GM21825 (cell line): ENCODE measurements at regions not wholly inside any gene's neighbourhood (a gene's known extent, or its start where the extent isn't known, plus 50 kb on each side); places are given as distances from the start of the nearest gene placed in this dataset.

Experiments used
- ATAC-seq: cut with Tn5 transposase; IDR thresholded peaks from one replicate; pipeline ENCODE4 v1.9.1; 2021; ENCODE audit warnings: mild to moderate bottlenecking, moderate library complexity; ENCODE audit not compliant: unreplicated experiment

DNA sequence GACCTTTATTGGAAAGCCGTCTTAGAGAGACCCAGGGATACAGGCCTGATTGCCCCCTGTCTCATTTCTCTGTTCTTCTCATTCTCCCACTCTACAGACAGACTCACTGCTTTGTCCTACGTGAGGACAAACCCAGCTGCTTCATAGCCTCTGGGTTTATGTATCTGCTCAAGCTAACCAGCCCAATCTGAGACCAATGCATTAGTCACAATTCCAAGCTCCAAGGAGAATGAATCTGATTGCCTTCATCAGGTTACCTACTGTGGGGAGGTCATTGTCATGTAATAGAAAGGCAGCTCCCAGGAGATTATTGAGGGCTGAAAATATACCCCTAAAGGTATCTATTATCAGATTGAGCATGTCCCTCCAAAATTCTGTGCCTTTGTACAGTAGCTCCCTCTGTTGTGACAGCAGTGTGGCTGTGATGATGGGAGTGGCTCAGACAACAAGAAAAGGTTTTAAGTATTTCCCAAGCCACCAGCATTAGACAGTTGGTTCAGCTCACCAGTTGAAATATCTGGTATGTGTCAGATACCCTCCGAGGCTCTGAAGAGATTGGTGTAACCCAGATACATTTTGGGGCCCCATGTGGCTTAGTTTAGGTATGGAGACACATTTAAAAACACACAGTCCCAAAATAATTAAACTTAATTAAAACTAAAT lies 123.1 kb upstream of the EEPD1 start:
- ATAC-seq = no peak

DNA sequence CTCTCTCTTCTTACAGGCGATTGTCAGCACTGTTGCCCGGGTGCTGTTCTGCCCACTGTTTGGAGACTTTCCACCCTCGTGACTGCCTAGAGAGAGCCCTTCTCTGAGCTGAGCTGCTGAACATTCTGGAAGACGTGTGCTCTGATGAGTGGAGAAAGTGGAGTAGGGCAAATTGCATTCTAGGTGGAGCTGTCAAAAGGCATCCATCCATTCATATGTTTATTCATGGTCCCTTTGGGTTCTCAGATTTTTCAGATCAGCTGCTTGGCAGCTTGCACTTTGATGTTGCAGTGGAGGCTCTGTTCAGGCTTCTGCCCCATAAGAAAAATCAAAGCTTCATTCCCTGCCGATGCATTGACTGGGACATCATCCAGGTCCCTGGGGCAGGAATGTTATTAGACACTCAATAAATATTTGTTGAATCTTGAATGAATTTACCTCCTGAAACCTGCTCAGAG lies 120.7 kb upstream of the EEPD1 start:
- ATAC-seq = no peak

DNA sequence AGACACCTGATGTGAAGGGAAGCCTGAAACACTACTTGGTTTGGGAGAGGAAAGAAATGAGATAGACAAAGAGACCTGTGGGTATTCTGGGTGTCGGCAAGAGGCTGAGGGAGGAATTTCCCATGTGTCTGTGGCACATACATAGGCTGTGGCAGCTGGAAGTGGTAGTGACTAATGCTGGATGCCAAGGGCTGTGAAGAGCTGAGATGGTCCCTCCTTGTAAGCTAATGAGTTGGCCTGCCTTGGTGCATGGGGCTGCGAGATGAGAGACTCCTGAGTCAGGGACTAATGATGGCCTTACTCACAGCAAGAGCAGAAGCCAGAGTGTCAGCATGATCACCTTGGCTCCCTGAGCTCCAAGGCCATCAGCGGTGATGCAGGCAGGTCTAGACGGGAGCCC lies 119.0 kb upstream of the EEPD1 start:
- no peak for ATAC-seq

DNA sequence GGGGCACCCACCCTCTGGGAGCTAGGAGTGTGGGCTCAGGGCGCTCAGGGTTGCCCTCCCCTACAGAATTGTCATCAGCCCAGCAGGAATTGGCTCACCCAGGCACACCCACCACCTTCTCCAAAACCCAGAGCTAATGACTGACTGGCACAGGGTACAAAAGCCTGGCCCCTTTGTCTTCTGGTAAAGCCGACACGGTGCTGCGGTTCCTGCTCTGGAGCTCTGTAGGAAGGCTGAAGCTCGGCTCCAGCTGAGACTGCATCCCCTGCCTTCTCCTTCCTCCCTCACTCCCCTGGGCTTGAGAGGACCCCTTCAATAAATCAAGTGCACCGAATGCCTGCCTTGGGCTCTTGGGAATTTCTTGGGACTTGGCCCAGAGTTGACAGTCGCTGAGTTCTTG lies 117.9 kb upstream of the EEPD1 start:
- ATAC-seq = no peak

DNA sequence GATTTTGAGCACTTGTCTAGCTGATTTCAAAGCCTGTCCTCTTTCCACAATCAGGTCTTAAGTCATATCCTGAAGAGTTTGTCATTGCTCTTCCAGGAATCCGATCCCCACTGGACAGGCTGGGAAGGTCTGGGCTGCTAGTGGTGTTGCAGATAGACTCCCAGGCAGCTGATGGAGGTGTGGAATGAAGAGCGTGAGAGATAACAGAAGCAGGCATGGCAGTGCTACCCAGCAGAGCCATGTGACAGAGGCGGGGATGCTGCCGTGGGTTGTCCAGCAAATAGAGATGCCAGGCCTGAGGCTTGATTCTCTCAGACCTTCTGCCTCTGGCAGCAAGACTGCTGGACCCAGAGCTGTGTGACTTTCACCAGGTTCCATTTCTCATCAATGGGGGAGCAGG lies 116.5 kb upstream of the EEPD1 start:
- no peak for ATAC-seq

DNA sequence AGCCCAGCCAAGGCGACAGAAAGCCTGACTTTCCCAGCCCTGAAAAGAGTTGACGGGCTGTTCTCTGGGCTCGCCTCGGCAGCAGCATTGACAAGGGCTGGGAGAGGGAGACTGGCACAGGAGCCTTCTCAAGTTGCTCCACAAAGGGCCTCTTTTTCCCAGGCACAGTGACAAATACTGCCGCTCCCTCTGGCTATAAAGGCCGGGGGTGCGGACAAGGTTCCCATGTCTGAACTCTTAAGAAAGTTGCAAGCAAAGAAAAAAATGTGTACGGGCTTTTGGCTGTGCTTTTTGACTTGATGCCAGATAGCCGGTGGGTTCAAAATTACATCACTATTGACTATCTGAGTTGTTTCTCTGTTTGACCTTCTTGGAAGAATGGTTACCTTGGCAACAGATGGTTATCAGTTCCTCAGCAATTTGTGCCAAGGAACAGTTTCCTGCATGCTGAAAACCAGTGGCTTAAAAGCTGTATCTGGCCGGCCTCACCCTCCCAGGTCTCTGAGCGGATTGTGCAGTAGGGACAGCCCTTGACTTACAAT lies 115.9 kb upstream of the EEPD1 start:
- no peak for ATAC-seq

DNA sequence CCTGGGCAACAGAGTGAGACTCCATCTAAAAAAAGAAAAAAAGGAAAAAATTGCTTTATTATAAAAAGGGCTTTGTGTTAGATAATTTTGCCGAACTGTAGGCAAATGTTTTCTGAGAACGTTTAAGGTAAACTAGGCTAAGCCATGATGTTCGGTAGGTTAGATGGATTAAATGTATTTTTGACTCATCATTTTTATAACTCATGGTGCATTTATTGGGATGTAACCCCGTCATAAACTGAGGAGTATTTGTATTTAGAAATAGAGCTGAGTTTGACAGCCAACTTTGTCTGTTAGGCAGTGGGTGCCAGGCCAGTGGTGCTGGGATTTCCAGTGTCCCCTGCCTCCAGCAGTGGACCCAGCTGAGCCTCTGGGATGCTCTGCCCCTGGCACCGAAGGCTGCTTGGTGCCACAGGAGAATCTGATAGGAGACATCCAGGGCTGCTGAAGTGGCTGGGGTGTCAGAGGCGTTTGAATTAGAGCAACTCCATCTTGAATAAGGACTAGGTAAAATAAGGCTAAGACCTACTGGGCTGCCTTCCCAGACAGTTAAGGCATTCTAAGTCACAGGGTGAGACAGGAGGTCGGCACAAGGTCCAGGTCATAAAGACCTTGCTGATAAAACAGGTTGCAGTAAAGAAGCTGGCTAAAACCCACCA lies 114.9 kb upstream of the EEPD1 start:
- no peak for ATAC-seq

DNA sequence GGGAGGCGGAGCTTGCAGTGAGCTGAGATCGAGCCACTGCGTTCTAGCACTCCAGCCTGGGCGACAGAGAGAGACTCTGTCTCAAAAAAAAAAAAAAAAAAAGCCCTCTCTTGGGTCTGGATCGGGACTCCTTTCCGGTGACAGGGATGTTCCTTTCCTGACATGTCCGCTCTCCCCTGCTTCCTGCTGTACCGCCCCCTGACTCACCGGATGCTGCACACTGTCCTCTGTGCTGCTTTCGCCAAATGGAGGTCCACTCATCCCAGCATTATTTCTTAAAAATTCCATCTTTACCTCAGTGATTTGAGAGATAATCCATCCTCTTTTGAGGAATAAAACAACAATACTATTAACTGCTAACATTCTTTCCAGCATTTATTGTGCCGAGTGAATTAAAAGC lies 113.8 kb upstream of the EEPD1 start:
- ATAC-seq = no peak

DNA sequence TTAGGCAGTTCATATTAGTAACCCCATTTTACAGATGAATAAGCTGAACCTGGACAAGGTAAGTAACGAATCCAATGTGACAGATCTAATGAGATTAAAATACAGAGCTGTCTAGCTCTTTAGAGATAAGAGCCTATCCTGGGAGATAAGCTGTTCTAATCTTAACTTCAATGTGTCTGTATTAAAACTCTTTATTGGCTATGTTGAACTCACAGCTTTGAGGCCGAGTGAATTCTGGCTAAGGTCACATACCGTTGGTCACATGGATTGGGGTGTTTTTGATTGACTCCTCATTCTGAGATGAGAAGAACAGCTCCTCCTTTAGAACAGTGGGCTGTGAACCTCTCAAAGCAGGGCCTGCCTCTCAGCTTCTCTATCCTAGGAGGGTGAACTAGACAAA lies 113.4 kb upstream of the EEPD1 start:
- ATAC-seq = no peak

DNA sequence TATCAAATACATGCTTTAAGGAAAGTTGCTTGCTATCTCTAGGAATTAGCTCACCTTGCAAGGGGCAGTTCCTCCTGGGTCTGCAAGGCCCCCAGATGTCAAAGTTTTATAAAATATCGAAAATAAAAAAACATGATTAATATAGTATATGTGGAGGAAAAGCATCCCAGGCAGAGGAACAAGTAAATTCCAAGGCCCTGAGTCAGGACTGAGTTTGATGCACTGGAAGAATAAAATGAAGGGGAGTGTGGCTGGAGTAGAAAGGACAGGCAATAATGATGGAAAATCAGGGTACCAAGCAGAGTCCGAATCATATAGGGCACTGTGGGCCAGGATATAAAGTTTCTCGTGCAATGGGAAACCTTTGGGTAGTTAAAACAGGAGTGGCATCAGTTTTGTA lies 112.4 kb upstream of the EEPD1 start:
- no peak for ATAC-seq

DNA sequence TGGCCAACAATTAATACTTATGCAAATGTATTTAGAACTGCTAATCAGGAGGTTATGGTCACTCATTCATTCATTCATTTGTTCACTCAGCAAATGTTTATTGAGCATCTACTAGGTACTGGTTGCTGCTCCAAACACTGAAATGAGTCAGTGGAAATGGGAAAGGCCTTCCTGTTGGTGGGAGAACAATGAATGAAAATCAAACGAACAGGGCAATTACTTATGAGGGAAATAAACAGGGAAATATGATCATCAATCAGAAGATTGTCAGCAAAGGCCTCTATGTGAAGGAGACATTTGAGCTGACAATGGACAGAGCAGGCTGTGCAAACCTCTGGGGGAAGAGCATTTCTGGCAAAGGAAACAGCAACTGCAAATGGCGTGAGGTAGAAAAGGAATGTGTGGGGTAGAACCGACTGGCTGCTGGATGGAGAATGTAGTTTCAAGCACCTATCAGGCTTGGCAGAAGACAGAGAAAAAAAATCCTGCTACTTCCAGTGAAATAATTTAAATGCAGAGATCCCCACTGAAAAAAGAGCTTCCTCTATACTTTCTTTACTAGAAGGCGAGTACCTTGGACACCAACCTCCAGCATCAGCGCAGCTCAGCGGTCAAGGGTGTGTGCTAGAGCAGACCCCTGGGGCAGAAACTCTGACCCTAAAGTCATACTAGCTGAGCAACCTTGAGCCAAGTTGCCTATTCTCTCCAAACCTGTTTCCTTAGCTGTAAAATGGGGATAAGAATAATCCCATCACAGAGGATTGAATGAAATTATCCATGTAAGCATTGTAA lies 108.8 kb upstream of the EEPD1 start:
- ATAC-seq = no peak

DNA sequence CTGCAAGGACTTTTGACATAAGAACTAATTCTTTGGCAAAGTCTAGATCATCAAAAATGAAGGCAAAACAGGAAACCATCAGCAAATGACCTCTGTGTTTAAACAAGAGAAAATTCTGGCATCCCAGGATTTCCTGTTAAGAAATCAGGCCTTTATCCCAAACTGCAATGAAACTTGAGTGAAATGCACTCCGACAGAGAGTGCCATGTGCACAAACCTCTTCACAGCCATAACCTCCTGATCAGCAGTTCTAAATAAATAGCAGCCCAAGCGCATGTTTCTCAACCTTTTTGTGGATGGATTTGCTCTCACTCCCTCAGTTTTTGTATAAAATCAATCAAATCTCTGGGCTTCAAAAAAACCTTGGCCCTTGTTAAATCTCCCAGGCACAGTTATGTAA lies 107.7 kb upstream of the EEPD1 start:
- ATAC-seq = no peak

DNA sequence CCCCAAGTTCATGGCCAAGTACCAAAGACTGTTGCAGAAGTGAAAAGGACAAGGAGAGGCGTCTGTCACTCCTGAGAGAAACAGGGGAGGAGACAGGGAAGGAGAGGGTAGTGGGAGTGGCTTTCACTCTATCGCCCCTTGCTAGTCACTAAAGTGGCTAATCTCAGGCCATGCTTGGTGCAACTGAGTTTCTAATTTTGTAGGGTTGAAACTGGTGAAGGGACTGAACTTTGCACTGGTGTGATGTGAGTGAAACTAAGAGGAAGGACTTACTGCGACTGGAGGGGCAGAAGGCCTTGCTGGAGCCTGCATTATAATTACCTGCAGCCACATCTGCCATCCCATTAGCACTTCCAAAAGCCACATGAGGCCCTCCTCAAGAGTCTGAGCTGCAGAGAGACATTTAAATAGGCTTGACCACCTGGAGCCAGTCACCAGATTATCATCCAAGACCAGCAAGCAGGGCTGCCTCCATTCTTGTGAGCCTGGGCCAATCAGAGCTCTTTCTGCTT lies 107.2 kb upstream of the EEPD1 start:
- no peak for ATAC-seq

DNA sequence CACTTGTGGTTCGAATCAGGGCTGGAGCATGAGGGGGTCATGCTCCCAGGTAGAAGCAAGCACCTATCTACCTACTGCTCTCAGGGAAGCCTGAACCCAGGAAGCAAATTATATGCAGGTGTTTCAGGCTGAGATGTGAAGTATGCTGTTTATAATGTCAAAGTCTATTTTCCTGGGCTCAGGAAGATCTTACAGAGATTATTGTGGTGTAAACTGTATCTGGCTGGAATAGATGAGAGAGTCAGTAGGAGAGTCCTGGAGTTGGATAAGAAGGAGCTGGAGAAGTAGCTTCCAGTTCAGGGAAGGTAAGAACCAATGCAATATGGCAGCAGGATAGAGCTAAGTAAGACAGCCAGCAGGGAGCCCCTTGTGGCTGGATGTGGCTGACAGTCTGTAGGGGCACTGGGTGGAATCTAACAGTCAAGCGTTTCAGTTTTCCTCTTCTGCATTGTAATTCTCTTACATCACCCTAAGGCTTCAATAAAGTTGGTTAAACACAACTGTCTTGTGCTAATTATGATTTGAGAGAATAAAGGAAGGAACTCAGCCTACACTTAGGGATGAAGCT lies 105.9 kb upstream of the EEPD1 start:
- ATAC-seq = no peak

DNA sequence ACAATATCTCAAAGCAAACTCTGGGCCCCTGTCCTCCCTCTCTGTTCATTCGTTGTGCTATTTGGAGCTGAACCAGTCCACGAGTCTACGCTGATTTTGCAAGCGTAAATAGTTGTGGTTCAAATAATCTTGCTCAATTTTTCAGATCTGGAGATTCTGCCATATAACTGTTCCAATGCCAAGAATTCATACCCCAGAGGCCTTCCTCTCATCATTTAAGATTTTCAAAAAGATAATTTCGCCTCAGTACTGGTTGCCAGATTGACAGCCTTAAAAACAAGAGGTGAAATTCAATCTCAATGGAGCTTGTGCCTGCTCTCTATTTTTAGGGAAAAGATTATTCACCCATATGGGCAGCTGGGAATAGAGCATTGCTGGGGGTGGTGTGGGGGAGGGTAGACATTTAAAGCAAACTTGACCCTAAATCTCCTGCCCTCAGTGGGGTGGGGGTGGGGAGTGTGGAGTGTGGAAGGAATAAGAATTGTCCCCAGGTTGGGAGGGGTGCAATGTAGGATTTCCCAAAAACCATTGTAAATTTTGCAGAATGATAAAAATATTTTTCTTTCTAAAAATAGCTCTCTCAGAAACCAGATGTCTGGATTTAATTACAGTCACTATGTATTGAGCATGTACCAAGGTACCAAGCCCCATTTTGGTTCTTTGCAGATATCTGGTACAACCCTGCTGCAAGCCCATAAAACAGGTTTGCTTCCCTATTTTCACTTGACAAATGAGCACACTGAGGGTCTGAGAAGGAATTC lies 104.7 kb upstream of the EEPD1 start:
- no peak for ATAC-seq

DNA sequence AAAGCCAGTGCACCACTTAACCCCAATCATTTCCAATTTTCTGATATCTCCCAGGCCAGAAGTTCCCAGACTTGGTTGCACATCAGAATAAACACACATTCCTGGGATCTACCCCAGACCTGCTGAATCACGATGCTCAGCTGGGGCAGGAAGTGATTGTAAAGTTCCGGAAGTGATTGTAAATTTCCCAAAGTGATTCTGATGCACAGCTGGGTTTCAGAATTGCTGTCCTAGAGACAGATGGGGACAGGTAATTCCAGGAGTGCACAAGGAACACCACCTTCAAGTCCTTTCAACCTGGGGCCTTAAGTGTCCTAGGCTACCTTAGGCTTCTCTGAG lies 104.2 kb upstream of the EEPD1 start:
- no peak for ATAC-seq

DNA sequence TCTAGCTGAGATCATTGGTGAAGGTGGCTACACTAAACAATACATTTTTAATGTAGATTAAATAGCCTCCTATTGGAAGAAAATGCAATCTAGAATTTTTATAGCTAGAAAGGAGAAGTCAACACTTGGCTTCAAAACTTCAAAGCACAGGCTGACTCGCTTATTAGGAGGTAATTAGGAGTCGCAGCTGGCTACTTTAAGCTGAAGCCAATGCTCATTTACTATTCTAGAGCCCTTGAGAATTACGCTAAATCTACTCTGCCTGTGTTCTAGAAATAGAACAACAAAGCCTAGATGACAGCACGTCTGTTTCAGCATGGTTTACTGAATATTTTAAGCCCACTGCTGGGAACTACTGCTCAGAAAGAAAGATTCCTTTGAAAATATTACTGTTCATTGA lies 101.6 kb upstream of the EEPD1 start:
- ATAC-seq = no peak

DNA sequence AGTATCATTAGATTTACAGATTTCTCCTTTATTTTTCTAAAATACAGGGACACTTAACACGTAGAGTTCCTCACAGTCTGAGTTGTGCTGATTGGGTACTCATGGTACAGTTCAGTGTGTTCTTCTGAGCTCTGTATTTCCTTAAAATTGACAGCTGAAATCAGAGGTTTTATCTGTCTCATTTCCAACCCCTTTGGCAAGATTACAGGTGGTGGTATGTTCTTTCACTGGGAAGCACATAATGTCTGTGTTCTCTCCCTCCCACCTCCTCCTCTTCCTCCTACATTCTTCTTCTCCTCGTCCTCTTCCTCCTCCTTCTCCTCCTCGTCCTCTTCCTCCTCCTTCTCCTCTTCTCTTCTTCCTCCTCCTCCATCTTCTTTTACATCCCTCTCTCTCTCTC lies 99.5 kb upstream of the EEPD1 start:
- no peak for ATAC-seq

DNA sequence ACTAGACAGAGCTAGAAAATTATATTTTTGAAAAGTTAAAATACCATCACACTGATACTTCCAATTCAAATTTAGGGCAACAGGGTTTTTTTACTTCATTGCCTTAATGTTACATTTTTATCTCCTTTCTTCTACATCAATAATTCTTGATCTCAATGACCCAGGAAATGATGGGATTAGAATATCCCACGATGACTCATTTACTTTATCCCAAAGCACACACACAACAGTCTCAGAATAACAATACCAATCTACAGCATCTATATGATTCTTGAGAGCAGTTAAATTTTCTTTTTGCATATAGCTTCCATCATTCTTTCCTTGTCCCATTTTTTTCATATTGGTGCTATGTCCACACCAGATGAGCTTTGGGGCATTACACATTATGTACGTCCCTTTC lies 98.4 kb upstream of the EEPD1 start:
- no peak for ATAC-seq

DNA sequence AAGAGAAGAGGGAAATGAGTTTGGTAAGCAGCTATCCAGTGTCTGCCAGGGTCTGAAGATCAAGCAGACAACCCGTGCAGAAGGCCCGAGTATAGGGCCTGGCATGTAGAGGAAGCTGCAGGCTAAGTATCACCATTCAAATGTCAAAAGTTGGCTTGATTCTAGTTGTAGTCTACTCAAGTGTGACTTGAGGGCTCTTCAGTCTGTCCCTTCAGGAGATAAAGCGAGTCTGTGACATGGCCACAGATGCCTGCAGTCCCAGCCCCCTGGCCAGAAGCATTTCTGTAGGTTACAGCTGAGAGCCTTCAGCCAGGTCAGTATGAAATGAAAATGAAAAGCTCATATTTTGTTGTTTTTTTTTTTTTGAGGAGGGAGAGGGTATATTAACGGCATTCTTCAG lies 97.8 kb upstream of the EEPD1 start:
- no peak for ATAC-seq

DNA sequence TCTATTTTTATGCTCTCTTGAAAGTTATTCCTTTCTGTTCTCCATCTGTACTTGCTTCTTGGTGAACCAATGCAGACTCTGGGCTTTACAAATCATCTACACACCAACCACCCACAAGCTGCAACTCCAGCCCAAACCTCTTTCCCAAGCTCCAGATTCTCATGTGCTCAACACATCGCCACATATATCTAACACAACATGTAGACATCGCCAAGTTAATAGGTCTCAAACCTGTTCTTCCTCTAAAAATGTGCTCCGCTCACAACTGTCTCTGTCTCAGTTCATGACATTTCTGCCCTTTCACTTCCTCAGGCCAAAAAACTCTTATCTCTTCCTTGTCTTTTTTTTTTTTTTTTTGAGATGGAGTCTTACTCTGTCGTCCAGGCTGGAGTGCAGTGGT lies 95.7 kb upstream of the EEPD1 start:
- peak; percentile 68 for ATAC-seq
